Endothelial cell of umbilical vein (primary cell): ENCODE measurements at regions not wholly inside any gene's neighbourhood (a gene's known extent, or its start where the extent isn't known, plus 50 kb on each side); places are given as distances from the start of the nearest gene placed in this dataset.

Experiments used
- BruUV-seq: library from RNA; stranded (reverse); fragments of 400-500 nt; replicated peaks from 2 replicates; lab custom pipeline; 2021; lab: Mats Ljungman, UMichigan
- CTCF ChIA-PET: fragments of 300-600, 350-600 bp; sonication (Branson Sonifier 250); formaldehyde crosslinking; loops from one replicate; lab custom pipeline; 2021; ENCODE audit warnings: antibody characterized with exemption, inconsistent platforms; lab: Charles Lee
- POLR2A ChIA-PET: fragments of 300-600, 350-600 bp; sonication (Branson Sonifier 250); formaldehyde crosslinking; loops from one replicate; lab custom pipeline; 2021; ENCODE audit warnings: antibody characterized with exemption, inconsistent platforms; lab: Charles Lee
- DNase-seq: peaks from one replicate; pipeline ENCODE4 v3.0.0-alpha.2; 2011; ENCODE audit warnings: low read depth, low spot score
- FAIRE-seq: peaks from 2 replicates; lab custom pipeline; 2011; peaks lifted over from hg19 to GRCh38; lab: Jason Lieb, UNC
- H2AFZ ChIP-seq: 2 replicates; pipeline ENCODE4 v1.6.0; 2012; ENCODE audit warnings: low read depth, low read length, control low read depth, inconsistent platforms
- H3K27ac ChIP-seq: 2 replicates; pipeline ENCODE4 v1.5.1; 2011; ENCODE audit warnings: low read depth, mild to moderate bottlenecking, control low read depth, low read length, moderate library complexity; ENCODE audit not compliant: insufficient read depth
- H3K27me3 ChIP-seq, 2 experiments: 2 replicates each; pipeline versions ENCODE4 v1.6.0 to v1.6.1; 2011; ENCODE audit warnings: low read length in 2 of 2, mixed read lengths in 1 of 2; ENCODE audit not compliant: control insufficient read depth in 2 of 2, insufficient read depth in 2 of 2
- H3K36me3 ChIP-seq, 2 experiments: 2 replicates in 1 of 2; 3 replicates in 1 of 2; pipeline ENCODE4 v1.5.1; 2011; ENCODE audit warnings: low read length in 2 of 2, mild to moderate bottlenecking in 1 of 2, moderate library complexity in 1 of 2; ENCODE audit not compliant: control insufficient read depth in 2 of 2, insufficient read depth in 2 of 2; ENCODE audit errors: extremely low read depth in 1 of 2
- H3K4me1 ChIP-seq: 3 replicates; pipeline ENCODE4 v1.5.1; 2011; ENCODE audit warnings: mild to moderate bottlenecking, low read length; ENCODE audit not compliant: control insufficient read depth, insufficient read depth; ENCODE audit errors: extremely low read depth
- H3K4me2 ChIP-seq: 2 replicates; pipeline ENCODE4 v1.6.1; 2011; ENCODE audit warnings: low read length, control low read depth, mixed read lengths; ENCODE audit not compliant: insufficient read depth
- H3K4me3 ChIP-seq, 3 experiments: fragments of 200-600 bp in 1 of 3; sonication (generic), shearing (Covaris generic) in 1 of 3; replicated peaks in 1 of 3; 2 replicates each; pipeline ENCODE4 v1.5.1; 2011 to 2016; ENCODE audit warnings: control low read depth in 3 of 3, low read length in 3 of 3, mild to moderate bottlenecking in 2 of 3, inconsistent platforms in 1 of 3, low read depth in 1 of 3, moderate library complexity in 1 of 3; ENCODE audit not compliant: insufficient read depth in 1 of 3
- H3K79me2 ChIP-seq: 2 replicates; pipeline ENCODE4 v1.6.0; 2012; ENCODE audit warnings: low read length, inconsistent platforms; ENCODE audit not compliant: control insufficient read depth, insufficient read depth
- H3K9ac ChIP-seq: replicated peaks from 2 replicates; pipeline ENCODE3; 2011; ENCODE audit warnings: low read length, control low read depth; ENCODE audit not compliant: insufficient read depth; ENCODE audit errors: extremely low read depth
- H3K9me1 ChIP-seq: replicated peaks from 3 replicates; pipeline ENCODE4 v1.6.0; 2011; ENCODE audit warnings: mild to moderate bottlenecking, low read length; ENCODE audit not compliant: control insufficient read depth, insufficient read depth; ENCODE audit errors: extremely low read depth
- H3K9me3 ChIP-seq: replicated peaks from 2 replicates; pipeline ENCODE4 v1.5.1; 2012; ENCODE audit warnings: low read length, inconsistent platforms; ENCODE audit not compliant: control insufficient read depth, insufficient read depth
- H4K20me1 ChIP-seq: replicated peaks from 2 replicates; pipeline ENCODE3; 2011; ENCODE audit warnings: mild to moderate bottlenecking, low read length; ENCODE audit not compliant: control insufficient read depth, insufficient read depth; ENCODE audit errors: extremely low read depth
- CTCF ChIP-seq, 2 donors: IDR thresholded peaks; 1 replicate in 1 of 2; 2 replicates in 1 of 2; pipeline ENCODE4 v1.5.1; 2011; ENCODE audit warnings: low read length in 2 of 2, mild to moderate bottlenecking in 2 of 2, moderate library complexity in 2 of 2, control low read depth in 1 of 2, inconsistent platforms in 1 of 2, low read depth in 1 of 2; ENCODE audit not compliant: insufficient read depth in 1 of 2; ENCODE audit errors: extremely low read depth in 1 of 2
- EZH2 ChIP-seq: IDR thresholded peaks from 2 replicates; pipeline ENCODE4 v1.6.1; 2012; ENCODE audit warnings: borderline replicate concordance, low read depth, mild to moderate bottlenecking, moderate library complexity, low read length, inconsistent platforms; ENCODE audit not compliant: severe bottlenecking
- FOS ChIP-seq: IDR thresholded peaks from 2 replicates; pipeline ENCODE4 v1.6.1; 2011; ENCODE audit warnings: mild to moderate bottlenecking, low read length, moderate library complexity, borderline replicate concordance; ENCODE audit not compliant: insufficient read depth
- GATA2 ChIP-seq: IDR thresholded peaks from 2 replicates; pipeline ENCODE4 v1.7.0; 2011; ENCODE audit warnings: low read depth, mild to moderate bottlenecking, moderate library complexity, mixed read lengths, low read length; ENCODE audit not compliant: insufficient read length, insufficient read depth
- JUN ChIP-seq: IDR thresholded peaks from 2 replicates; pipeline ENCODE4 v1.6.1; 2011; ENCODE audit warnings: borderline replicate concordance, low read depth; ENCODE audit not compliant: insufficient read length, insufficient read depth
- MAX ChIP-seq: IDR thresholded peaks from 2 replicates; pipeline ENCODE4 v1.6.1; 2011; ENCODE audit not compliant: insufficient read depth, insufficient read length
- MYC ChIP-seq: IDR thresholded peaks from one replicate; pipeline ENCODE4 v1.6.1; 2011; ENCODE audit warnings: mild to moderate bottlenecking, low read depth, low read length
- POLR2A ChIP-seq: IDR thresholded peaks from 2 replicates; pipeline ENCODE4 v1.6.1; 2012; ENCODE audit warnings: low read depth, mild to moderate bottlenecking, control low read depth, low read length
- POLR2AphosphoS5 ChIP-seq: IDR thresholded peaks from 2 replicates; pipeline ENCODE4 v1.6.1; 2012; ENCODE audit warnings: low read depth, mild to moderate bottlenecking, control low read depth, low read length, moderate library complexity; ENCODE audit not compliant: insufficient read depth
- dilution Hi-C: fragments of 300-500 bp; cut with MboI; formaldehyde crosslinking; loops from one replicate; pipeline ENCODE4 v1.15.0; 2019; ENCODE audit warnings: low sequenced_read_pairs; ENCODE audit not compliant: extremely low pct_ligation_motif_present
- intact Hi-C: fragments of 100-400 bp; cut with micrococcal nuclease; formaldehyde crosslinking; loops from one replicate; pipeline ENCODE4 v1.10.0; 2022

- Histone ChIP-seq H3K9ac (no peak overlapping the region), H4K20me1 (no peaks in the 10 kb centered on the region), H2AFZ (no peak overlapping the region), H3K4me2 (no peak overlapping the region), H3K4me3 (no peak overlapping the region), H3K9me3 (no peaks in the 10 kb centered on the region), H3K79me2 (no peaks in the 10 kb centered on the region), H3K4me1 (no peaks in the 10 kb centered on the region), H3K27ac (no peak overlapping the region), H3K9me1 (no peaks in the 10 kb centered on the region), H3K36me3 (no peaks in the 10 kb centered on the region), H3K27me3 (peaks cover 0 to 2% of the 10 kb centered on the region in 2 experiments)
- ChIA-PET CTCF (interaction anchor here (0.5 to 4.9 kb wide), 15 partner anchors 60 to 234 kb away, joined by 3 to 82 read pairs (median 6); partner anchors contain the start of genes GALNT9 and P2RX2), POLR2A (no interaction called here)
- intact Hi-C loops (no loop called here), dilution Hi-C loops (no loop called here)
- TF ChIP-seq FOS (no peak), POLR2AphosphoS5 (no peak)
- no TSS peak for BruUV-seq
- DNase-seq (no peak), FAIRE-seq (no peak)
These were observed 73.8 kb upstream of the FBRSL1 start for GRCh38 chr12:132416121-132416673.

GRCh38 chr12:132415327-132416120 lies 74.4 kb upstream of the FBRSL1 start:
- Histone ChIP-seq H3K4me1 (no peaks in the 10 kb centered on the region), H3K9me1 (no peaks in the 10 kb centered on the region), H2AFZ (no peak overlapping the region), H3K4me2 (no peak overlapping the region), H3K27ac (no peak overlapping the region), H4K20me1 (no peaks in the 10 kb centered on the region), H3K79me2 (no peaks in the 10 kb centered on the region), H3K36me3 (no peaks in the 10 kb centered on the region), H3K27me3 (no peaks in the 10 kb centered on the region), H3K9me3 (no peaks in the 10 kb centered on the region), H3K4me3 (no peak overlapping the region), H3K9ac (no peak overlapping the region)
- ChIA-PET CTCF (interaction anchor here (0.5 to 4.9 kb wide), 24 partner anchors 15 to 262 kb away, joined by 3 to 119 read pairs (median 5); partner anchors contain the start of genes GALNT9 and P2RX2), POLR2A (no interaction called here)
- FAIRE-seq, result no peak
- TF ChIP-seq EZH2, result no peak
- TF ChIP-seq FOS, result no peak
- no peak for TF ChIP-seq GATA2
- TF ChIP-seq MYC, result no peak
- no peak for TF ChIP-seq POLR2A
- TF ChIP-seq JUN, result no peak
- TF ChIP-seq POLR2AphosphoS5, result no peak
- TF ChIP-seq CTCF (IDR thresholded peaks at IDR 0.05; ENCODE audit: extremely low read depth in 1 of 2, insufficient read depth in 1 of 2, low read depth in 1 of 2, low read length in 2 of 2), result no peak
- TF ChIP-seq MAX, result no peak
- no TSS peak for BruUV-seq
- intact Hi-C loops, result loop anchor here (1.0 to 2.0 kb wide), 5 partner anchors 108 to 271 kb away; partner anchors contain the start of genes DDX51 and NOC4L
- dilution Hi-C loops, result no loop called here
- no peak for DNase-seq
